ENCODE measurements at regions not wholly inside any gene's neighbourhood (a gene's known extent, or its start where the extent isn't known, plus 50 kb on each side); places are given as distances from the start of the nearest gene placed in this dataset.

GRCh38 chr1:96971439-96971838 lies 249.9 kb downstream of the PTBP2 start (continued):
- TF ChIP-seq POLR2AphosphoS5 (IDR thresholded peaks at IDR 0.05; ENCODE audit: low read depth, low read length) (no peak), MAX (IDR thresholded peaks at IDR 0.05) (no peak), YY1 (IDR thresholded peaks at IDR 0.05; ENCODE audit: extremely low read depth, insufficient replicate concordance, low read depth, low read length) (no peak)

GRCh38 chr1:96971849-96972602 lies 250.4 kb downstream of the PTBP2 start:
- BruUV-seq (replicated peaks) = no TSS peak
- no peak overlapping the region for H2AFZ ChIP-seq (ENCODE audit: low read depth, low read length, poor library complexity, severe bottlenecking)
- H3K9me2 ChIP-seq (ENCODE audit: insufficient read depth) = no peaks in the 10 kb centered on the region
- H3K9me3 ChIP-seq (ENCODE audit: control insufficient read depth in 1 of 2, insufficient read depth in 1 of 2, low read depth in 1 of 2, low read length in 2 of 2) = no peaks in the 10 kb centered on the region
- RAD21 ChIA-PET (ENCODE audit: low non-redundant PET in 1 of 2, low total read pairs in 2 of 2, uncharacterized antibody in 2 of 2, unreplicated experiment in 2 of 2) = no interaction called here
- H3K9ac ChIP-seq (ENCODE audit: low read length) = no peak overlapping the region
- intact Hi-C loops (cut with micrococcal nuclease) = no loop called here
- no peaks in the 10 kb centered on the region for H3K79me2 ChIP-seq (ENCODE audit: insufficient read depth, low read length)
- H3K27me3 ChIP-seq (ENCODE audit: insufficient read depth, low read length) = no peaks in the 10 kb centered on the region
- no peak overlapping the region for H3K4me2 ChIP-seq (ENCODE audit: low read length)
- no peak for TF ChIP-seq ZBTB33 (IDR thresholded peaks at IDR 0.05; ENCODE audit: extremely low read depth, insufficient replicate concordance, low read length)
- TF ChIP-seq EZH2phosphoT487 (IDR thresholded peaks at IDR 0.05; ENCODE audit: borderline replicate concordance) = no peak
- TF ChIP-seq FOSL1 (IDR thresholded peaks at IDR 0.05; ENCODE audit: low read depth) = no peak
- no peak for TF ChIP-seq TCF7L2 (IDR thresholded peaks at IDR 0.05; ENCODE audit: borderline replicate concordance, extremely low read depth, insufficient read depth, insufficient read length)
- no peak for TF ChIP-seq ELF1 (IDR thresholded peaks at IDR 0.05; ENCODE audit: borderline replicate concordance, low read depth)
- TF ChIP-seq CEBPB (IDR thresholded peaks at IDR 0.05; ENCODE audit: low read depth) = no peak
- no peak for TF ChIP-seq SRF (IDR thresholded peaks at IDR 0.05; ENCODE audit: low read depth)
- TF ChIP-seq RAD21 (IDR thresholded peaks at IDR 0.05; ENCODE audit: low read depth) = no peak
- TF ChIP-seq MAX (IDR thresholded peaks at IDR 0.05) = no peak
- no peak for TF ChIP-seq EGR1 (IDR thresholded peaks at IDR 0.05; ENCODE audit: low read depth)
- TF ChIP-seq SIN3A (IDR thresholded peaks at IDR 0.05; ENCODE audit: low read depth) = no peak
- no peak for TF ChIP-seq ZFX (IDR thresholded peaks at IDR 0.05)
- TF ChIP-seq, protein P1, sequence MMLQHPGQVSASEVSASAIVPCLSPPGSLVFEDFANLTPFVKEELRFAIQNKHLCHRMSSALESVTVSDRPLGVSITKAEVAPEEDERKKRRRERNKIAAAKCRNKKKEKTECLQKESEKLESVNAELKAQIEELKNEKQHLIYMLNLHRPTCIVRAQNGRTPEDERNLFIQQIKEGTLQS (IDR thresholded peaks at IDR 0.05) = no peak
- TF ChIP-seq ZNF274 (IDR thresholded peaks at IDR 0.05; ENCODE audit: low read depth, low read length) = no peak
- TF ChIP-seq EZH2 (IDR thresholded peaks at IDR 0.05) = no peak
- no peak for TF ChIP-seq CBX3 (IDR thresholded peaks at IDR 0.05; ENCODE audit: low read depth)
- TF ChIP-seq YY1 (IDR thresholded peaks at IDR 0.05; ENCODE audit: extremely low read depth, insufficient replicate concordance, low read depth, low read length) = no peak
- no peak for DNase-seq (ENCODE audit: low read depth, low spot score)
- no peak for ATAC-seq
- no peak overlapping the region for H3K4me3 ChIP-seq (replicated peaks in 1 of 2; ENCODE audit: low read depth in 1 of 2, low read length in 2 of 2)
- H4K20me1 ChIP-seq (ENCODE audit: insufficient read depth) = no peaks in the 10 kb centered on the region
- CTCF ChIA-PET = no interaction called here
- no peaks in the 10 kb centered on the region; a peak in 1 of 4 replicates for H3K4me1 ChIP-seq (ENCODE audit: control insufficient read depth in 1 of 2, insufficient read depth in 2 of 2, low read length in 2 of 2)
- POLR2A ChIA-PET = no interaction called here
- H3K27ac ChIP-seq (ENCODE audit: low read depth, low read length) = no peak overlapping the region
- no peaks in the 10 kb centered on the region for H3K36me3 ChIP-seq (ENCODE audit: control insufficient read depth in 1 of 2, insufficient read depth in 2 of 2, low read length in 2 of 2)

Data from HCT116 (cell line).